ENCODE measurements at regions not wholly inside any gene's neighbourhood (a gene's known extent, or its start where the extent isn't known, plus 50 kb on each side); places are given as distances from the start of the nearest gene placed in this dataset.

- TF ChIP-seq CTCF (IDR thresholded peaks at IDR 0.05) = no peak
- TF ChIP-seq POLR2A (IDR thresholded peaks at IDR 0.05) = no peak
Observed at GRCh38 chr10:9291081-9291480, 1236.6 kb downstream of the GATA3 start.
